ENCODE measurements at regions not wholly inside any gene's neighbourhood (a gene's known extent, or its start where the extent isn't known, plus 50 kb on each side); places are given as distances from the start of the nearest gene placed in this dataset.

DNA sequence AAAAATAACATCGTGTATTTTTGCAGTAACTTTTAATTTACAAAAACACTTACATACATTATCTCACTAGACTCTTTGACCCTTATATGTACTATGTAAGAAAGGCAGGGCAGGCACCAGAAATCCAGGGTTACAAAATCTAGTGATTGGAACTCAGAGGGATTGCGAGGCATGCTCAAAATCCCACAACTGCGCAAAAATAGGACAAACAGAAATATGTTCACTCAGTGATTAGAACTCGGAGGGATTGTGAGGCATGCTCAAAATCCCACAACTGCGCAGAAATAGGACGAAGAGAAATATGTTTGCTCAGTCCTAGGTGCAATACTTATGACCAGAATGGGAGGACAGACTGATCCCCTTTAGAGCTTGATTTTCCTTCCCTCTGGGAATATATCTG, 79.2 kb upstream of the TGFBR2 start:
- no peak overlapping the region for H3K4me3 ChIP-seq (ENCODE audit: low read length)
- H3K36me3 ChIP-seq (ENCODE audit: control insufficient read depth, low read length): no peaks in the 10 kb centered on the region
- no peaks in the 10 kb centered on the region for H3K9me3 ChIP-seq (ENCODE audit: control insufficient read depth, insufficient read depth, low read length)
- H3F3A ChIP-seq (ENCODE audit: control insufficient read depth, insufficient read depth): no peaks in the 10 kb centered on the region
- TF ChIP-seq EZH2phosphoT487 (IDR thresholded peaks at IDR 0.05; ENCODE audit: borderline replicate concordance, low read length): no peak
- TF ChIP-seq, protein P1, sequence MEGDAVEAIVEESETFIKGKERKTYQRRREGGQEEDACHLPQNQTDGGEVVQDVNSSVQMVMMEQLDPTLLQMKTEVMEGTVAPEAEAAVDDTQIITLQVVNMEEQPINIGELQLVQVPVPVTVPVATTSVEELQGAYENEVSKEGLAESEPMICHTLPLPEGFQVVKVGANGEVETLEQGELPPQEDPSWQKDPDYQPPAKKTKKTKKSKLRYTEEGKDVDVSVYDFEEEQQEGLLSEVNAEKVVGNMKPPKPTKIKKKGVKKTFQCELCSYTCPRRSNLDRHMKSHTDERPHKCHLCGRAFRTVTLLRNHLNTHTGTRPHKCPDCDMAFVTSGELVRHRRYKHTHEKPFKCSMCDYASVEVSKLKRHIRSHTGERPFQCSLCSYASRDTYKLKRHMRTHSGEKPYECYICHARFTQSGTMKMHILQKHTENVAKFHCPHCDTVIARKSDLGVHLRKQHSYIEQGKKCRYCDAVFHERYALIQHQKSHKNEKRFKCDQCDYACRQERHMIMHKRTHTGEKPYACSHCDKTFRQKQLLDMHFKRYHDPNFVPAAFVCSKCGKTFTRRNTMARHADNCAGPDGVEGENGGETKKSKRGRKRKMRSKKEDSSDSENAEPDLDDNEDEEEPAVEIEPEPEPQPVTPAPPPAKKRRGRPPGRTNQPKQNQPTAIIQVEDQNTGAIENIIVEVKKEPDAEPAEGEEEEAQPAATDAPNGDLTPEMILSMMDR (IDR thresholded peaks at IDR 0.05; ENCODE audit: low read depth, low read length, poor library complexity, severe bottlenecking): no peak
- no peaks in the 10 kb centered on the region for H3K9me2 ChIP-seq (replicated peaks; ENCODE audit: control insufficient read depth, low read length)
- H4K20me1 ChIP-seq (ENCODE audit: control insufficient read depth, insufficient read depth, low read depth, low read length): no peaks in the 10 kb centered on the region
- no peaks in the 10 kb centered on the region for H3K27me3 ChIP-seq (ENCODE audit: control insufficient read depth, low read length)
- no peaks in the 10 kb centered on the region for H3K4me1 ChIP-seq (ENCODE audit: control insufficient read depth, low read length)
- H3K4me2 ChIP-seq (ENCODE audit: low read length): no peak overlapping the region
- H3K27ac ChIP-seq (ENCODE audit: low read depth, low read length): no peak overlapping the region
- no peaks in the 10 kb centered on the region for H3K79me2 ChIP-seq (ENCODE audit: control insufficient read depth, low read length)

DNA sequence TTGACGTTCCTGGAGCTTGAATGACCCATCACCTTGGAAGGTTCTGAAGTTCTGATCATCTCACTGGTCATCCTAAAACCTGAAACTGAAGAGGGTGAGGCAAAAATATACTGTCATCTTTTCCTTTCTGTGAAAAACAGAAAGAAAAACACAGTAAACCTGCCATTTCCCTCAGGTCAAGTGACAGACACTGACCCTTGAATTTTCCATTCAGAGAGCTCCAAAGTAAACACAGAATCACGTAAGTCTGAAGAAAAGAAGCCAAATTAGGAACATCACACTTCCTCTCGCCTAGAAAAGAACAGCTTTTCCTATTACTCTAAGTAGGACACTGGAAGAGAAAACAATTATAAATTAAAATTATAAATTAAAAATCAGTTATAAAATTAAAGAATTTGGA, 78.7 kb upstream of the TGFBR2 start:
- Histone ChIP-seq H3K9me2 (replicated peaks; ENCODE audit: control insufficient read depth, low read length) (no peaks in the 10 kb centered on the region), H3K36me3 (ENCODE audit: control insufficient read depth, low read length) (no peaks in the 10 kb centered on the region), H3K27me3 (ENCODE audit: control insufficient read depth, low read length) (no peaks in the 10 kb centered on the region), H3F3A (ENCODE audit: control insufficient read depth, insufficient read depth) (no peaks in the 10 kb centered on the region), H3K4me3 (ENCODE audit: low read length) (no peak overlapping the region), H3K4me2 (ENCODE audit: low read length) (no peak overlapping the region), H3K4me1 (ENCODE audit: control insufficient read depth, low read length) (no peaks in the 10 kb centered on the region), H4K20me1 (ENCODE audit: control insufficient read depth, insufficient read depth, low read depth, low read length) (no peaks in the 10 kb centered on the region), H3K27ac (ENCODE audit: low read depth, low read length) (no peak overlapping the region), H3K9me3 (ENCODE audit: control insufficient read depth, insufficient read depth, low read length) (no peaks in the 10 kb centered on the region), H3K79me2 (ENCODE audit: control insufficient read depth, low read length) (no peaks in the 10 kb centered on the region)
- TF ChIP-seq, protein P1 (IDR thresholded peaks at IDR 0.05; ENCODE audit: low read depth, low read length, poor library complexity, severe bottlenecking): no peak
- no peak for TF ChIP-seq EZH2phosphoT487 (IDR thresholded peaks at IDR 0.05; ENCODE audit: borderline replicate concordance, low read length)

DNA sequence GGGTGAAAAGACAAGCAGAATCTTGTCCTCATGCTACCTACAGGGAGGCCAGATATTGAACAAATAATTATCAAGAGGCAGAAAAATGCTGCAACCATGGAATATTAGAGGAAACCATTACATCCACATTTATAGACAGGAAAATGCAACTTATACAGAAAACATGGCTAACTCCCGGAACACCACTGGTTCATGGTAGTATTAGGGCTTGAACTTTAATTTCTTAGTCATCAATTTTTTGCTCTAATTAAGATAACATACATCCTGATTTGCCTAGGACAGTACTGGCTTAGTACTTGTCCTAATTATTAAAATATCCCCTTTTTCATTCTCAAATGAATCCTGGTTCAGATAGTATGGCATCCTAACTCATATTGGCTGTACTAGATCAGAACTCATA, 76.3 kb upstream of the TGFBR2 start:
- H3K4me3 ChIP-seq (ENCODE audit: low read length): no peak overlapping the region
- H4K20me1 ChIP-seq (ENCODE audit: control insufficient read depth, insufficient read depth, low read depth, low read length): no peaks in the 10 kb centered on the region
- H3K36me3 ChIP-seq (ENCODE audit: control insufficient read depth, low read length): no peaks in the 10 kb centered on the region
- no peak overlapping the region for H3K27ac ChIP-seq (ENCODE audit: low read depth, low read length)
- no peaks in the 10 kb centered on the region for H3K4me1 ChIP-seq (ENCODE audit: control insufficient read depth, low read length)
- H3K79me2 ChIP-seq (ENCODE audit: control insufficient read depth, low read length): no peaks in the 10 kb centered on the region
- H3K9me3 ChIP-seq (ENCODE audit: control insufficient read depth, insufficient read depth, low read length): no peaks in the 10 kb centered on the region
- H3K27me3 ChIP-seq (ENCODE audit: control insufficient read depth, low read length): no peaks in the 10 kb centered on the region
- no peak overlapping the region for H3K4me2 ChIP-seq (ENCODE audit: low read length)
- TF ChIP-seq EZH2phosphoT487 (IDR thresholded peaks at IDR 0.05; ENCODE audit: borderline replicate concordance, low read length): no peak
- TF ChIP-seq, protein P1 (IDR thresholded peaks at IDR 0.05; ENCODE audit: low read depth, low read length, poor library complexity, severe bottlenecking): no peak
- no peaks in the 10 kb centered on the region for H3K9me2 ChIP-seq (replicated peaks; ENCODE audit: control insufficient read depth, low read length)
- no peaks in the 10 kb centered on the region for H3F3A ChIP-seq (ENCODE audit: control insufficient read depth, insufficient read depth)

Data from DOHH2 (cell line).